WTC11 (cell line): ENCODE measurements at regions not wholly inside any gene's neighbourhood (a gene's known extent, or its start where the extent isn't known, plus 50 kb on each side); places are given as distances from the start of the nearest gene placed in this dataset.

Source experiments
- ATAC-seq: fragments of 200-7000 bp; cut with Tn5 transposase; 2 replicates; pipeline ENCODE4 v1.10.0; 2021; ENCODE audit warnings: mild to moderate bottlenecking, moderate library complexity
- CTCF ChIA-PET: fragments of 300-600 bp; sonication (Branson Sonifier 250); formaldehyde crosslinking; loops from one replicate; lab custom pipeline; 2021; ENCODE audit warnings: antibody characterized with exemption; lab: Charles Lee
- POLR2A ChIA-PET: fragments of 350-600 bp; sonication (Branson Sonifier 250); formaldehyde crosslinking; loops from one replicate; lab custom pipeline; 2021; ENCODE audit warnings: antibody characterized with exemption; lab: Charles Lee
- DNase-seq: peaks from one replicate; pipeline ENCODE4 v3.0.0; 2021; ENCODE audit warnings: low spot score
- H3K27ac Mint-ChIP-seq: 2 replicates; pipeline ENCODE4 v1.8.0; 2021; ENCODE audit warnings: mixed read lengths
- H3K27me3 Mint-ChIP-seq: 2 replicates; pipeline ENCODE4 v1.8.0; 2021; ENCODE audit warnings: low read depth, mild to moderate bottlenecking, moderate library complexity, mixed read lengths
- H3K36me3 Mint-ChIP-seq: 2 replicates; pipeline ENCODE4 v1.8.0; 2021; ENCODE audit warnings: mixed read lengths
- H3K4me1 Mint-ChIP-seq: 2 replicates; pipeline ENCODE4 v1.8.0; 2022; ENCODE audit warnings: mixed read lengths
- H3K4me3 Mint-ChIP-seq: 2 replicates; pipeline ENCODE4 v1.8.0; 2021; ENCODE audit warnings: mild to moderate bottlenecking, moderate library complexity, mixed read lengths
- H3K9me3 Mint-ChIP-seq: 2 replicates; pipeline ENCODE4 v1.8.0; 2021; ENCODE audit warnings: mixed read lengths
- ATF1 ChIP-seq: sonication (generic); formaldehyde crosslinking; IDR thresholded peaks from 2 replicates; pipeline ENCODE4 v1.8.1; 2023; ENCODE audit warnings: mild to moderate bottlenecking, moderate library complexity, missing genetic modification reagents
- CREB1 ChIP-seq: sonication (generic); formaldehyde crosslinking; IDR thresholded peaks from 2 replicates; pipeline ENCODE4 v1.8.0; 2023; ENCODE audit warnings: mild to moderate bottlenecking, missing genetic modification reagents
- FOXK1 ChIP-seq: sonication (generic); formaldehyde crosslinking; IDR thresholded peaks from 2 replicates; pipeline ENCODE4 v1.8.0; 2022; ENCODE audit warnings: mild to moderate bottlenecking, moderate library complexity, missing genetic modification reagents
- JAZF1 ChIP-seq: fragments of 250-450 bp; sonication (Bioruptor Pico); IDR thresholded peaks from 2 replicates; pipeline ENCODE4 v1.9.0; 2021; ENCODE audit warnings: moderate library complexity, mild to moderate bottlenecking, inconsistent platforms
- JUN ChIP-seq: sonication (generic); formaldehyde crosslinking; IDR thresholded peaks from 2 replicates; pipeline ENCODE4 v1.8.0; 2023; ENCODE audit warnings: mild to moderate bottlenecking, missing genetic modification reagents
- MXD4 ChIP-seq: fragments of 250-450 bp; sonication (Bioruptor Pico); IDR thresholded peaks from 2 replicates; pipeline ENCODE4 v1.8.0; 2021; ENCODE audit warnings: mild to moderate bottlenecking, moderate library complexity, borderline replicate concordance
- NFE2L1 ChIP-seq: sonication (generic); formaldehyde crosslinking; IDR thresholded peaks from 2 replicates; pipeline ENCODE4 v1.8.1; 2023; ENCODE audit warnings: missing genetic modification reagents
- NR2C2 ChIP-seq: sonication (generic); formaldehyde crosslinking; IDR thresholded peaks from 2 replicates; pipeline ENCODE4 v1.8.0; 2022; ENCODE audit warnings: mild to moderate bottlenecking, missing genetic modification reagents
- NR3C1 ChIP-seq: sonication (generic); formaldehyde crosslinking; conservative IDR thresholded peaks from 2 replicates; pipeline ENCODE4 v1.8.1; 2023; ENCODE audit warnings: low read depth, mild to moderate bottlenecking, missing genetic modification reagents
- RELA ChIP-seq: sonication (generic); formaldehyde crosslinking; IDR thresholded peaks from 2 replicates; pipeline ENCODE4 v1.8.1; 2022; ENCODE audit warnings: missing genetic modification reagents, mild to moderate bottlenecking, borderline replicate concordance
- SMAD4 ChIP-seq: sonication (generic); formaldehyde crosslinking; IDR thresholded peaks from 2 replicates; pipeline ENCODE4 v1.8.0; 2022; ENCODE audit warnings: mild to moderate bottlenecking, missing genetic modification reagents
- TEAD1 ChIP-seq: sonication (generic); formaldehyde crosslinking; IDR thresholded peaks from 2 replicates; pipeline ENCODE4 v1.8.0; 2022; ENCODE audit warnings: mild to moderate bottlenecking, missing genetic modification reagents
- ZBTB21 ChIP-seq: sonication (generic); formaldehyde crosslinking; IDR thresholded peaks from 2 replicates; pipeline ENCODE4 v1.8.1; 2023; ENCODE audit warnings: mild to moderate bottlenecking, missing genetic modification reagents, borderline replicate concordance
- ZMAT4 ChIP-seq: fragments of 250-450 bp; sonication (Bioruptor Pico); IDR thresholded peaks from 2 replicates; pipeline ENCODE4 v1.9.0; 2021; ENCODE audit warnings: mild to moderate bottlenecking
- ZNF138 ChIP-seq: sonication (generic); formaldehyde crosslinking; conservative IDR thresholded peaks from 2 replicates; pipeline ENCODE4 v1.8.1; 2022; ENCODE audit warnings: mild to moderate bottlenecking, moderate library complexity, missing genetic modification reagents
- ZNF396 ChIP-seq: fragments of 250-450 bp; sonication (Bioruptor Pico); IDR thresholded peaks from 2 replicates; pipeline ENCODE4 v1.8.0; 2021; ENCODE audit warnings: mild to moderate bottlenecking, moderate library complexity, borderline replicate concordance
- ZNF416 ChIP-seq: fragments of 250-450 bp; sonication (Bioruptor Pico); IDR thresholded peaks from 2 replicates; pipeline ENCODE4 v1.9.0; 2021; ENCODE audit warnings: mild to moderate bottlenecking, inconsistent platforms
- TF ChIP-seq, protein P1 (sequence below): sonication (generic); formaldehyde crosslinking; IDR thresholded peaks from 2 replicates; pipeline ENCODE4 v1.8.0; 2022; ENCODE audit warnings: mild to moderate bottlenecking, missing genetic modification reagents
- TF ChIP-seq, protein P2 (sequence below): sonication (generic); formaldehyde crosslinking; conservative IDR thresholded peaks from 2 replicates; pipeline ENCODE4 v1.8.1; 2022; ENCODE audit warnings: mild to moderate bottlenecking, missing genetic modification reagents
- TF ChIP-seq, protein P3 (sequence below): sonication (generic); formaldehyde crosslinking; IDR thresholded peaks from 2 replicates; pipeline ENCODE4 v1.8.0; 2022; ENCODE audit warnings: missing genetic modification reagents
- TF ChIP-seq, protein P4 (sequence below): fragments of 250-450 bp; sonication (Bioruptor Pico); IDR thresholded peaks from 2 replicates; pipeline ENCODE4 v1.8.0; 2021; ENCODE audit warnings: mild to moderate bottlenecking
- TF ChIP-seq, protein P5 (sequence below): sonication (generic); formaldehyde crosslinking; IDR thresholded peaks from 2 replicates; pipeline ENCODE4 v1.8.1; 2022; ENCODE audit warnings: mild to moderate bottlenecking, missing genetic modification reagents, moderate library complexity, borderline replicate concordance
- TF ChIP-seq, protein P6 (sequence below): fragments of 250-450 bp; sonication (Bioruptor Pico); IDR thresholded peaks from 2 replicates; pipeline ENCODE4 v1.9.0; 2021; ENCODE audit warnings: moderate library complexity, mild to moderate bottlenecking, inconsistent platforms, borderline replicate concordance
- TF ChIP-seq, protein P7 (sequence below): sonication (generic); formaldehyde crosslinking; conservative IDR thresholded peaks from 2 replicates; pipeline ENCODE4 v1.8.1; 2023; ENCODE audit warnings: mild to moderate bottlenecking, low read depth, missing genetic modification reagents, moderate library complexity

DNA sequence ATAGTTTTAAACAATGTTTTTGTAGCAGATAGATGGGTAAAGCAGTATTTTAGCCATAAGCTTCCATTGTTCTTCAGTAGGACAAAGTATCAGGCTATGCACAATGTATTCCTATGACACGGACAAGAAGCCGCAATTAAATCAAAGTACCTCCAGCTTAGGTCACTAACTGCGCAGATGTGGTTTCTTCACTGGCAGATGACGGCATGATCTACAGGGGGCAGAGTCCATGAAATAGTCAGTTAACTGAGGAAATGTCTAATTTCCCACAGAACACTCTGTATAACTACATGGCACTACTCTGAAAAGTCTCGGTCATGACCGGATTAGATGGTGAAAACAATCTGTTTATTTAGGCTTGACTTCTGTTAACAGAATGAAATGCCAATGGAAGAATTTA lies 120.7 kb upstream of the TRPM3 start (continued):
- TF ChIP-seq, protein P1, sequence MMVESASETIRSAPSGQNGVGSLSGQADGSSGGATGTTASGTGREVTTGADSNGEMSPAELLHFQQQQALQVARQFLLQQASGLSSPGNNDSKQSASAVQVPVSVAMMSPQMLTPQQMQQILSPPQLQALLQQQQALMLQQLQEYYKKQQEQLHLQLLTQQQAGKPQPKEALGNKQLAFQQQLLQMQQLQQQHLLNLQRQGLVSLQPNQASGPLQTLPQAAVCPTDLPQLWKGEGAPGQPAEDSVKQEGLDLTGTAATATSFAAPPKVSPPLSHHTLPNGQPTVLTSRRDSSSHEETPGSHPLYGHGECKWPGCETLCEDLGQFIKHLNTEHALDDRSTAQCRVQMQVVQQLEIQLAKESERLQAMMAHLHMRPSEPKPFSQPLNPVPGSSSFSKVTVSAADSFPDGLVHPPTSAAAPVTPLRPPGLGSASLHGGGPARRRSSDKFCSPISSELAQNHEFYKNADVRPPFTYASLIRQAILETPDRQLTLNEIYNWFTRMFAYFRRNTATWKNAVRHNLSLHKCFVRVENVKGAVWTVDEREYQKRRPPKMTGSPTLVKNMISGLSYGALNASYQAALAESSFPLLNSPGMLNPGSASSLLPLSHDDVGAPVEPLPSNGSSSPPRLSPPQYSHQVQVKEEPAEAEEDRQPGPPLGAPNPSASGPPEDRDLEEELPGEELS, result no peak
- TF ChIP-seq CREB1 (CRISPR knock-in tag), result no peak
- TF ChIP-seq, protein P2, sequence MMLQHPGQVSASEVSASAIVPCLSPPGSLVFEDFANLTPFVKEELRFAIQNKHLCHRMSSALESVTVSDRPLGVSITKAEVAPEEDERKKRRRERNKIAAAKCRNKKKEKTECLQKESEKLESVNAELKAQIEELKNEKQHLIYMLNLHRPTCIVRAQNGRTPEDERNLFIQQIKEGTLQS (CRISPR knock-in tag), result no peak
- no peak for TF ChIP-seq JUN
- TF ChIP-seq, all 79 proteins: peak for 0

GRCh38 chr9:71237051-71237450 lies 115.6 kb upstream of the TRPM3 start:
- CTCF ChIA-PET, result no interaction called here
- no peak for ATAC-seq

DNA sequence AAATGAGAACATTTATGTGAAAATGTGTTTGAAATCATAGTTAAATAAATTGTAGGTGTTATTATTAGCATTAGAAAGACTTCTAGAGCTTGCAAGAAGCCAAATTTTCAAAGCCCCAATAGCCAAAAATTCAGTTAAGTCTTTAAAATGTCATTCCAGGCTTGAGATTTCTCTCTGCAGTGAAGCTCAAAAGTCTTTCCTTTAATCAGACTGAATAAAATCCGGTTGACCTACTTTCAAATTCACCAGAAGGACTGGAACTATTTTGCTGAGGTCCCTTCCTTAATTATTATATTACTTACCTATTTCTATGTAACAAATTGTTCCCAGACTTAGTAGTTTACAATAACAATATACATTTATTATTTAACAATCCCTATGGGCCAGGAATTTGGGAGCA lies 112.2 kb upstream of the TRPM3 start:
- no peak for ATAC-seq
- Mint-ChIP-seq H3K4me3 (no peak overlapping the region), H3K9me3 (no peaks in the 10 kb centered on the region), H3K36me3 (no peaks in the 10 kb centered on the region), H3K27me3 (no peaks in the 10 kb centered on the region), H3K27ac (no peak overlapping the region), H3K4me1 (peaks cover 4% of the 10 kb centered on the region)
- CTCF ChIA-PET, result no interaction called here
- POLR2A ChIA-PET, result no interaction called here
- DNase-seq, result no peak
- TF ChIP-seq TEAD1 (CRISPR knock-in tag) (no peak), MXD4 (no peak), SMAD4 (CRISPR knock-in tag) (no peak), ZBTB21 (CRISPR knock-in tag) (no peak), ZMAT4 (CRISPR knock-in tag) (no peak), NR2C2 (CRISPR knock-in tag) (no peak), NR3C1 (CRISPR knock-in tag) (no peak)
- TF ChIP-seq, protein P3, sequence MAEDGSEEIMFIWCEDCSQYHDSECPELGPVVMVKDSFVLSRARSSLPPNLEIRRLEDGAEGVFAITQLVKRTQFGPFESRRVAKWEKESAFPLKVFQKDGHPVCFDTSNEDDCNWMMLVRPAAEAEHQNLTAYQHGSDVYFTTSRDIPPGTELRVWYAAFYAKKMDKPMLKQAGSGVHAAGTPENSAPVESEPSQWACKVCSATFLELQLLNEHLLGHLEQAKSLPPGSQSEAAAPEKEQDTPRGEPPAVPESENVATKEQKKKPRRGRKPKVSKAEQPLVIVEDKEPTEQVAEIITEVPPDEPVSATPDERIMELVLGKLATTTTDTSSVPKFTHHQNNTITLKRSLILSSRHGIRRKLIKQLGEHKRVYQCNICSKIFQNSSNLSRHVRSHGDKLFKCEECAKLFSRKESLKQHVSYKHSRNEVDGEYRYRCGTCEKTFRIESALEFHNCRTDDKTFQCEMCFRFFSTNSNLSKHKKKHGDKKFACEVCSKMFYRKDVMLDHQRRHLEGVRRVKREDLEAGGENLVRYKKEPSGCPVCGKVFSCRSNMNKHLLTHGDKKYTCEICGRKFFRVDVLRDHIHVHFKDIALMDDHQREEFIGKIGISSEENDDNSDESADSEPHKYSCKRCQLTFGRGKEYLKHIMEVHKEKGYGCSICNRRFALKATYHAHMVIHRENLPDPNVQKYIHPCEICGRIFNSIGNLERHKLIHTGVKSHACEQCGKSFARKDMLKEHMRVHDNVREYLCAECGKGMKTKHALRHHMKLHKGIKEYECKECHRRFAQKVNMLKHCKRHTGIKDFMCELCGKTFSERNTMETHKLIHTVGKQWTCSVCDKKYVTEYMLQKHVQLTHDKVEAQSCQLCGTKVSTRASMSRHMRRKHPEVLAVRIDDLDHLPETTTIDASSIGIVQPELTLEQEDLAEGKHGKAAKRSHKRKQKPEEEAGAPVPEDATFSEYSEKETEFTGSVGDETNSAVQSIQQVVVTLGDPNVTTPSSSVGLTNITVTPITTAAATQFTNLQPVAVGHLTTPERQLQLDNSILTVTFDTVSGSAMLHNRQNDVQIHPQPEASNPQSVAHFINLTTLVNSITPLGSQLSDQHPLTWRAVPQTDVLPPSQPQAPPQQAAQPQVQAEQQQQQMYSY (CRISPR knock-in tag), result no peak

More at GRCh38 chr9:71237051-71237450, 115.6 kb upstream of the TRPM3 start:
- POLR2A ChIA-PET, result no interaction called here
- Mint-ChIP-seq H3K27me3 (no peaks in the 10 kb centered on the region), H3K4me1 (peaks cover 30% of the 10 kb centered on the region), H3K36me3 (no peaks in the 10 kb centered on the region), H3K4me3 (no peak overlapping the region), H3K9me3 (no peaks in the 10 kb centered on the region), H3K27ac (no peak overlapping the region)
- no peak for DNase-seq
- TF ChIP-seq NFE2L1 (no peak), ZNF396 (CRISPR knock-in tag) (no peak), JAZF1 (no peak), SMAD4 (CRISPR knock-in tag) (no peak), ZNF138 (no peak), ATF1 (CRISPR knock-in tag) (no peak), ZNF416 (CRISPR knock-in tag) (no peak), CREB1 (CRISPR knock-in tag) (no peak), FOXK1 (CRISPR knock-in tag) (no peak), ZBTB21 (CRISPR knock-in tag) (no peak), RELA (no peak), JUN (no peak)
- TF ChIP-seq, protein P4, sequence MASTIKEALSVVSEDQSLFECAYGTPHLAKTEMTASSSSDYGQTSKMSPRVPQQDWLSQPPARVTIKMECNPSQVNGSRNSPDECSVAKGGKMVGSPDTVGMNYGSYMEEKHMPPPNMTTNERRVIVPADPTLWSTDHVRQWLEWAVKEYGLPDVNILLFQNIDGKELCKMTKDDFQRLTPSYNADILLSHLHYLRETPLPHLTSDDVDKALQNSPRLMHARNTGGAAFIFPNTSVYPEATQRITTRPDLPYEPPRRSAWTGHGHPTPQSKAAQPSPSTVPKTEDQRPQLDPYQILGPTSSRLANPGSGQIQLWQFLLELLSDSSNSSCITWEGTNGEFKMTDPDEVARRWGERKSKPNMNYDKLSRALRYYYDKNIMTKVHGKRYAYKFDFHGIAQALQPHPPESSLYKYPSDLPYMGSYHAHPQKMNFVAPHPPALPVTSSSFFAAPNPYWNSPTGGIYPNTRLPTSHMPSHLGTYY, result no peak
- TF ChIP-seq, protein P5, sequence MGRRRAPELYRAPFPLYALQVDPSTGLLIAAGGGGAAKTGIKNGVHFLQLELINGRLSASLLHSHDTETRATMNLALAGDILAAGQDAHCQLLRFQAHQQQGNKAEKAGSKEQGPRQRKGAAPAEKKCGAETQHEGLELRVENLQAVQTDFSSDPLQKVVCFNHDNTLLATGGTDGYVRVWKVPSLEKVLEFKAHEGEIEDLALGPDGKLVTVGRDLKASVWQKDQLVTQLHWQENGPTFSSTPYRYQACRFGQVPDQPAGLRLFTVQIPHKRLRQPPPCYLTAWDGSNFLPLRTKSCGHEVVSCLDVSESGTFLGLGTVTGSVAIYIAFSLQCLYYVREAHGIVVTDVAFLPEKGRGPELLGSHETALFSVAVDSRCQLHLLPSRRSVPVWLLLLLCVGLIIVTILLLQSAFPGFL (CRISPR knock-in tag), result no peak
- TF ChIP-seq, protein P6, sequence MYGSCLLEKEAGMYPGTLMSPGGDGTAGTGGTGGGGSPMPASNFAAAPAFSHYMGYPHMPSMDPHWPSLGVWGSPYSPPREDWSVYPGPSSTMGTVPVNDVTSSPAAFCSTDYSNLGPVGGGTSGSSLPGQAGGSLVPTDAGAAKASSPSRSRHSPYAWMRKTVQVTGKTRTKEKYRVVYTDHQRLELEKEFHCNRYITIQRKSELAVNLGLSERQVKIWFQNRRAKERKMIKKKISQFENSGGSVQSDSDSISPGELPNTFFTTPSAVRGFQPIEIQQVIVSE (CRISPR knock-in tag), result no peak
- TF ChIP-seq, protein P7, sequence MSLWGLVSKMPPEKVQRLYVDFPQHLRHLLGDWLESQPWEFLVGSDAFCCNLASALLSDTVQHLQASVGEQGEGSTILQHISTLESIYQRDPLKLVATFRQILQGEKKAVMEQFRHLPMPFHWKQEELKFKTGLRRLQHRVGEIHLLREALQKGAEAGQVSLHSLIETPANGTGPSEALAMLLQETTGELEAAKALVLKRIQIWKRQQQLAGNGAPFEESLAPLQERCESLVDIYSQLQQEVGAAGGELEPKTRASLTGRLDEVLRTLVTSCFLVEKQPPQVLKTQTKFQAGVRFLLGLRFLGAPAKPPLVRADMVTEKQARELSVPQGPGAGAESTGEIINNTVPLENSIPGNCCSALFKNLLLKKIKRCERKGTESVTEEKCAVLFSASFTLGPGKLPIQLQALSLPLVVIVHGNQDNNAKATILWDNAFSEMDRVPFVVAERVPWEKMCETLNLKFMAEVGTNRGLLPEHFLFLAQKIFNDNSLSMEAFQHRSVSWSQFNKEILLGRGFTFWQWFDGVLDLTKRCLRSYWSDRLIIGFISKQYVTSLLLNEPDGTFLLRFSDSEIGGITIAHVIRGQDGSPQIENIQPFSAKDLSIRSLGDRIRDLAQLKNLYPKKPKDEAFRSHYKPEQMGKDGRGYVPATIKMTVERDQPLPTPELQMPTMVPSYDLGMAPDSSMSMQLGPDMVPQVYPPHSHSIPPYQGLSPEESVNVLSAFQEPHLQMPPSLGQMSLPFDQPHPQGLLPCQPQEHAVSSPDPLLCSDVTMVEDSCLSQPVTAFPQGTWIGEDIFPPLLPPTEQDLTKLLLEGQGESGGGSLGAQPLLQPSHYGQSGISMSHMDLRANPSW, result no peak
